ENCODE measurements at regions not wholly inside any gene's neighbourhood (a gene's known extent, or its start where the extent isn't known, plus 50 kb on each side); places are given as distances from the start of the nearest gene placed in this dataset.
"Not testable (repeated sequence)": the region's sequence is repeated elsewhere in the genome, so short reads cannot be mapped to it uniquely, and the experiment has no call there.

- peak; percentile 71 for DNase-seq
Measured at GRCh38 chr4:38529189-38530115, 134.5 kb upstream of the KLF3 start.

DNA sequence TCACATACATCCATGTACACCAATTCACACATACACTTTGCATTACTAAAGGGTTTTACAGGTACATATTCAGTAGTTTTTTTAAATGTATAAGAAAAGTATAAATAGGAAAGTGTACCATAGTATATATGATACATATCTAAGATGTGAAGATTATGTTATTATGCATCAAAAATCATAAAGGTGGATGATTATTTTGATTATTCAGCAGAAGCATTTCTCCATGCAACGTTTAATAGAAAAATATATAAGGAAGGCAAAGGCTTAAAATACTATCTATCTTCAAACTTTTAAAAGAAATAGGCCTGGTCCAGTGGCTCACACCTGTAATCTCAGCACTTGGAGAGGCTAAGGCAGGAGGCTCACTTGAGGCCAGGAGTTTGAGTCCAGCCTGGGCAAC is 133.5 kb upstream of the KLF3 start:
- DNase-seq: no peak

GRCh38 chr4:38531141-38531727 is 132.8 kb upstream of the KLF3 start:
- no peak for DNase-seq

GRCh38 chr4:38532908-38533499 is 131.0 kb upstream of the KLF3 start:
- DNase-seq: no peak

GRCh38 chr4:38534344-38535045 is 129.5 kb upstream of the KLF3 start:
- DNase-seq: no peak

DNA sequence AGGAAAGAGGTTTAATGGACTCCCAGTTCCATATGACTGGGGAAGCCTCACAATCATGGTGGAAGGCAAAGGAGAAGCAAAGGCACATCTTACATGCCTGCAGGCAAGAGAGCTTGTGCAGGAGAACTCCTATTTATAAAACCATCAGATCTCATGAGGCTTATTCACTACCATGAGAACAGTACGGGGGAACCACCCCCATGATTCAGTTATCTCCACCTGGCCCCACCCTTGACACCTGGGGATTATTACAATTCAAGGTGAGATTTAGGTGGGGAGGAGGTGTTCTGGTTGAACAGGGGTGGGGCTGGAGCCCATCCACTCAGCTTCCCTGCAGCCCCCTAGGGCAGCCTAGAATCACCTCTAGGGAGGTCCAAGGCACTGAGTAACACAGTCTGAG is 128.9 kb upstream of the KLF3 start:
- DNase-seq: not testable (repeated sequence)

DNA sequence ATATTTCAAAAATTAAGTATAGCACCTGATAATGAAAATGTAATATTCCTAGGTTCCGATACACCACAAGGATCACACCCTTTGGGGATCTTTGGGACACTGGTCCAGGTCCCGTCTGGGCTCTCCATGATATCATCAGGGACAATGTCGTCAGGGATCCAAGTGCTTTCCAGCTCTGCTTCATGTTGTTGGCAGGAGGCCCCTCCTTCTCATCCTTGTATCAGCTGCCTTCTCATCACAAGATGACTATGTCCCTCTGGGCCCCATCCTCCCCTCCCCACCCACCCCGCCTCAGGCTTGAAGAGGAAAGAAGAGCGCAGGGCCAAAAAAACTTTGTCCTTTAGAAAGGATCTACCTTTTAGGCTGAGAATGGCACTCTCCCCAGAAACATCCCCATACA is 128.3 kb upstream of the KLF3 start:
- DNase-seq: no peak

DNA sequence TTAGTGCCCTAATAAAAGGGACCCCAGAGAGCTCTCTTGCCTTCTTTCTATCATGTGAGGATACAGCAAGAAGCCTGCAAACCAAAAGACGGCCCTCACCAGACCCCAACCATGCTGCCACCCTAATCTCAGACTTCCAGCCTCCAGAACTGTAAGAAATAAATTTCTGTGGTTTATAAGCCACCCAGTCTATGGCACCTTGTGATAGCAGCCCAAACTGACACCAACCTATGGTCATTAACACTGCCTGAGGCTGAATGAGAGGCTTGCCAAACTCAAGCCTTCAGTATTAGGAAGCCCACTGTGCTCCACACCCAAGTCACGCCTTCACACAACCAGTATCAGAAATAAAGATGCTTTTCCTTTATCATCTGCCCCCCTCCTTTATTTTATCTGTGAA is 127.3 kb upstream of the KLF3 start:
- DNase-seq: no peak

DNA sequence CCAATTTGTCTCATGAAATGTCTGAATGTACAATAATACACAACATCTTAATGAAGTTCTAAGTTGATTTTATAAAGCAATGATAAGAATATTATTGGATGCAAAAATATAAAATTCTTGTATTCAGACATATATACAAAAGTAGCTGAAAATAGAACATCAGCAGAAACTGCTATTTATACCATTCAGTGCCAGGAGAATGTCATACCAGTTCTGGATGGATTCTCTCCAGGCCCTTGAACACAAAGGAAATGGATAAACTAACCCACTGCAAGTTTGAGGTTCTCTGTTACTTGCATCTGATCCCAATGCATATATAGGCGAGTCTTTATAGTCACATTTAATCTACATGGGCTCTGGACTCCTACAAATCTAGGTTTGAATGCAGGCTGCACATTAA is 126.3 kb upstream of the KLF3 start:
- DNase-seq: no peak

GRCh38 chr4:38538517-38538916 is 125.5 kb upstream of the KLF3 start:
- no peak for DNase-seq

- DNase-seq: no peak
Measured at GRCh38 chr4:38539501-38539900, 124.5 kb upstream of the KLF3 start.

GRCh38 chr4:38547052-38547451 is 116.9 kb upstream of the KLF3 start:
- no peak for DNase-seq

DNA sequence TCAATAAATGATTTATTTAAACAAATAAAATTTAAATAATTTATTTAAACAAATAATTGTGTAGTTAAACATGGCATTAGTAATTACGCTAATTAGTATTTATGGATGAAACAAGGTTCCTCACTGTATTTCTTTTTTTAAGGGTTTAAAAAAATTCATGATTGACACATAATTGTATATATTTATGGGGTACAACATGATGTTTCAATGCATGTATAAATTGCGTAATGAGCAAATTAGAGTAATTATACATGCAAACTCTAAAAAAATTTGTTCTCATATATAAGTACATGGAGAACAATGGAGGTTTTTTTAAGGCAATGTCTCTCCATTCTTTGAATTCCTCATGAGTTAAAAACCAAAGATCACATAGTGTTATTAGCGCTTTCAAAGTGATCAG is 115.7 kb upstream of the KLF3 start:
- no peak for DNase-seq

DNA sequence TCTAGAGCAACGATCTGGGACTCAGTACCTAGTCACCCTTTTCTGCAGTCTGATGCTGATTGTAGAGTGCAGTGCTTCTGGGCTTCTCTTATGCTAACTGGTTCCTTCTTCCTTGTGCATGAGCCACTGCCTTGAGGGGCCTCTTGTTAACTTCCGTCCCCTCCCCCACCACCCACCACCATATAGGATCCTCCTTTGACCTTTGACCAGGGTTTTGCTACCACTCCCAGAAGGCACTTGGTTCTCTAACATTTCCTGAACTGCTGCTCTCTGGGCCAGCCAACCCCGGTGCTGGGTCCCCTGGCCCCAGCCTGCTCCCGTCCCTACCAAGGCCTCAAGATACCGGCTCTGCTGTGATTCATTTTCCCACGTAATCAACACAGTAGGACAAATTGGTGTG is 104.6 kb upstream of the KLF3 start:
- no peak for DNase-seq

DNA sequence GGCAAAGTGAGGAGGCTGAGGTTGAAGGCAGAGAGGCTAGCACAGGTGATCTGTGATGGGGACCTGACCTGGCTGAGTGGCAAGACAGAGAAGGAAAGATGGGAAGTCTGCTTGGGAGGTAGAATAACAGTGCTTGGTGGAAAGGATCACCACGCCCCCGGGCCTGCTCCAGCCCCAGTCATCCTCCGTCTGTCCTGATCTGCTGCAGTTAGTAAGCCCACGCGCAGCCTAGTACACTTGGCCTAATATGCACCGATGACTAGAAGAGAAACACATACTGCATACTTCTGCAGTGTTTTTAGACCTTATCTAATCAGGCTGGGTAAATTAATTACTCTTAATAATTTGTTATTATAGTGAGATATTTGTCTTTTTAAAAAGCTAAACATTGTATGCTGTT is 103.7 kb upstream of the KLF3 start:
- no peak for DNase-seq

DNA sequence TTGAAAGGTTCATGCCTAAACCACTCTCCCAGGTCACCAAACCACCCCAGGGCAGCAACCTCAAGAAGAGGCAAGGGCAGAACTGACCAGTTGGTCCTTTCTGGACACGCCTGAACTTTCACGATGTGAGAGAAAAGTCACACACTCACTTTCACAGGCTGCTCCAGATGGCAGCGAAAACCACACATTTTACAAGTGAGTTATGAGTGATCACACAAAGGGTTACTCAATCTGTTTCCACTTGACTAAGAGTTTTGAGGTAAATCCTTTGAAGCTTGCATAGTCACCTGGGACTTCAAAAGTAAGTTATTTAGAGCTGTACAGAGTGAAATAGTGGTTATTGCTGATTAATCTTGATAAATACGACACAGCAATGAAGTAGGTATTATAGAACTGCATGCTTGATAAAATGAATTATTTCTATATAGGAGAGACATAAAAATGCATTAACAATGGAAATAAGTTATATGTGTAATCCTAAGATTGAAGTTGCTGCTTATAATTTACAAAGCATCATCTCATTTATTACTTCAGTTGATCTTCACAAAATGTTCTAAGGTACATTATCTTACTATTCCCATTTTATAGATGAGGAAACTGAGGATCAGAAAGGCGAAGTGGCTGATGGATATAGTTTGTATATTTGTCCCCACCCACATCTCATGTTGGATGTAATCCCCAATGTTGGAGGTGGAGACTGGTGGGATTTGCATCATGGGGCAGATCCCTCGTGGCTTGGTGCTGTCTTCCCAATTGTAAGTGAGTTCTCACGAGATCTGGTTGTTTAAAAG is 103.0 kb upstream of the KLF3 start:
- no peak for DNase-seq

DNA sequence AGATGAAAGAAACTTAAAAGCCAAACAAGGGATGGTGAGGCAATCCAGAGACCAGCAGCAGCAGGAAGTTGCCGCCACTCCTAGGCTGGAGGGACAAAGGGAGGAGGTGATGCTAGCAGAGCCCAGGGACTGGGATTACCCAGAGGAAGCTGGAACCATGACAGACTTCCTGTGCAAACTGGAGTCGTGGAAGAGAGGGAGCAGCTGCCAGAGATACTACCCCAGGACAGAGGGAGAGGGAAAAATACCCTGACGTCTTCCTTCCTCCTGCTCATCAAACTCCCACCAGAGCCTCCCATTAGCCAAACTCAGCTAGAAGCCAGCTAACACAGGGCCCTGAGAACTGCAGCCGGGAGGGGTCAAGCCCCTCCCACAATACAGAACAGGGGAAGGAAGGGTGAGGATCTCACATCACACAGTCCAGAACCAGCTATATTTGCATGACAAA is 101.2 kb upstream of the KLF3 start:
- DNase-seq: no peak

DNA sequence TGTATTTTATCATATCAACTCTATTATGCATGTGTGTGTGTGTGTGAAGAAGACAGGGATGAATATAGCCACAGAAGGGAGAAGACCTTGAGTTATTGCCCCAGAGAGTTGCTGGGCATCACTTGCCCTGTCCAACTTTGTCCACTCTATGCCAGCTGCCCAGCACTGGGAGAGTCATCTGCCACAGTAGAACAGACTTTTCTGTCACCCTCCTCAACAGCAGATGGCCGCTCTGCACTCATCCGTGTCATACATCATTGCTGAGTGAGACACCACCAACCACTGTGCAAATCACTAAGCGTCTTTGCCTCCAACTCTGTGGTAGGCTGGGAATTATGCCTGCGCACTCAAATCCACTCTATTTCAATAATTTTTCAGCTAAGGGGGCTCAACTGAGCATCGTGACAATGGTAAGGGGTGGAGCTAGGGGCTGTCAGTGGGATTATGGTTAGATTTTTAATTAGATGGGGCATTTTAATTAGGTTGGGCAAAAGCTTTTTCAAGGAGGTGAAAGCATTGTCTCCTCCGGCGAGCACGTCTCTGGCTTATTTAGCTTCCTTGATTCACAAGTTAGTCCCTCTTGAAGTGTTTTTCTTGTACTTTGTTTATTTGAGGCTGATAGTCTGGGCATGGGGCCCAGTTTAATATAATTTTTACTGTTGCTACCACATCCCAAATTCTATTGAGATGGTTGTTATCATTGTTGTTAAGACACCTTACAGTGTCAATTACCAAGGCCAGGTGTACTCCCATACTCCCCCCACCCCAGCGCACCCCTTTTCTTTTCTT is 100.1 kb upstream of the KLF3 start:
- DNase-seq: no peak

- DNase-seq: no peak
Measured at GRCh38 chr4:38565271-38566199, 98.5 kb upstream of the KLF3 start.

DNA sequence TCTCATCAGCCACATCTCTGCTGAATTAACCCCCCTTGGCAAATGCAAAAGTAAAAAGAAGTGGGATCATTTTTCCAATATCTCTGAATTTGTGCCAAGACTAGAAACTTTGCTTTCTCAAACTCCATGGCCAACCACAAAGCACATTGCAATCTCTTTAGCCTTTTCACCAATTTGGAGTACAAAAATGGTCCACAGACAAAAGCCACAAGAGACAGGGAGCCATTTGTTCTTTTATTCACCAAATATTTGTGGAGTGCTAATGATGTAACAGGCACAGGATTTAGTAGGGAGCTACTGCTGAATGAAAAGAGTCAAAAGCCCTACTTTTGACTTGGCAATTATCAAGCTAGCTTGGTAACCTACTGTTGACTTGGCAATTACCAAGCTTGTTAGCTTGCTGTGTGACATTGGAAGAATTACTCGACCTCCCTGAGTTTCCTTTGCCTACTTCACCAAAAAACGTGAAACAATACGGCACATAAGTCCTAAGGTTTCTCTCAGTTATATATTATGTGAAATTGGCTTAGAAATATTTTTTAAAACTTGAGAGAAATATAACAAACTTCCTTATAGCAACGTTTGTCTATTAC is 97.1 kb upstream of the KLF3 start:
- DNase-seq: no peak

All from CD4-positive, alpha-beta T cell treated with Interleukin-15 for 1 hour (primary cell).